Stomach (tissue), 4 donors: ENCODE measurements at regions not wholly inside any gene's neighbourhood (a gene's known extent, or its start where the extent isn't known, plus 50 kb on each side); places are given as distances from the start of the nearest gene placed in this dataset.

Experiments
- EP300 ChIP-seq: sonication (generic); formaldehyde crosslinking; IDR thresholded peaks from one replicate; pipeline ENCODE4 v1.6.1; 2017; ENCODE audit warnings: antibody characterized with exemption
- POLR2A ChIP-seq, 4 donors: fragments of 450-650 bp; IDR thresholded peaks; one replicate each; pipeline ENCODE4 v1.6.1; 2016; ENCODE audit warnings: antibody characterized with exemption in 4 of 4, control low read depth in 2 of 4, mild to moderate bottlenecking in 1 of 4, moderate library complexity in 1 of 4
- POLR2AphosphoS5 ChIP-seq, 3 donors: sonication (generic); formaldehyde crosslinking; IDR thresholded peaks; one replicate each; pipeline ENCODE4 v1.6.1; 2016; ENCODE audit warnings: antibody characterized with exemption in 3 of 3
- TF ChIP-seq, protein P1 (sequence below), 7 experiments: fragments of 450-650 bp in 4 of 7; fragments of 200-600 bp in 3 of 7; sonication (generic) in 3 of 7; IDR thresholded peaks; one replicate each; pipeline ENCODE4 v1.5.1; 2016 to 2019; ENCODE audit warnings: antibody characterized with exemption in 7 of 7, control low read depth in 2 of 7, mild to moderate bottlenecking in 1 of 7

DNA sequence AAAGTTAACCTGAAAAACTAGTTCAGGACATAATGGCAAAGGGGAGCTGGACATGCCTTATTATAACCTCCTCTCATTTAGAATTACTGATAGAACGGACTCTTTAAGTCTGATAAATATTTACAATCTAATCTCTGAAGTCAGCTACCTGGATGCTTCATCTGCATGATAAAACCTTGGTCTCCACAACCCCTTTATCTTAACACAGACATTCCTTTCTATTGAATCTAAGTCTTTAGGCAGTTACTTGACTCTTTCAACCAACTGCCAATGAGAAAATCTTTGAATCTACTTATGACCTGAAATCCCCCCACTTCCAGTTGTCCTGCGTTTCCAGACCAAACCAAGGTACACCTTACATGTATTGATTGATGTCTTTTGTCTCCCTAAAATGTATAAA is 191.2 kb upstream of the LRRTM4 start:
- TF ChIP-seq, protein P1, sequence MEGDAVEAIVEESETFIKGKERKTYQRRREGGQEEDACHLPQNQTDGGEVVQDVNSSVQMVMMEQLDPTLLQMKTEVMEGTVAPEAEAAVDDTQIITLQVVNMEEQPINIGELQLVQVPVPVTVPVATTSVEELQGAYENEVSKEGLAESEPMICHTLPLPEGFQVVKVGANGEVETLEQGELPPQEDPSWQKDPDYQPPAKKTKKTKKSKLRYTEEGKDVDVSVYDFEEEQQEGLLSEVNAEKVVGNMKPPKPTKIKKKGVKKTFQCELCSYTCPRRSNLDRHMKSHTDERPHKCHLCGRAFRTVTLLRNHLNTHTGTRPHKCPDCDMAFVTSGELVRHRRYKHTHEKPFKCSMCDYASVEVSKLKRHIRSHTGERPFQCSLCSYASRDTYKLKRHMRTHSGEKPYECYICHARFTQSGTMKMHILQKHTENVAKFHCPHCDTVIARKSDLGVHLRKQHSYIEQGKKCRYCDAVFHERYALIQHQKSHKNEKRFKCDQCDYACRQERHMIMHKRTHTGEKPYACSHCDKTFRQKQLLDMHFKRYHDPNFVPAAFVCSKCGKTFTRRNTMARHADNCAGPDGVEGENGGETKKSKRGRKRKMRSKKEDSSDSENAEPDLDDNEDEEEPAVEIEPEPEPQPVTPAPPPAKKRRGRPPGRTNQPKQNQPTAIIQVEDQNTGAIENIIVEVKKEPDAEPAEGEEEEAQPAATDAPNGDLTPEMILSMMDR (IDR thresholded peaks at IDR 0.05), result no peak
- TF ChIP-seq EP300, result no peak
- TF ChIP-seq POLR2A (IDR thresholded peaks at IDR 0.05), result no peak
- no peak for TF ChIP-seq POLR2AphosphoS5 (IDR thresholded peaks at IDR 0.05)
